CD4-positive, alpha-beta T cell treated with Interleukin-17A for 4 hours (primary cell): ENCODE measurements at regions not wholly inside any gene's neighbourhood (a gene's known extent, or its start where the extent isn't known, plus 50 kb on each side); places are given as distances from the start of the nearest gene placed in this dataset.

ENCODE experiments used
- DNase-seq: peaks from one replicate; pipeline ENCODE4 v3.0.0-alpha.2; 2020; ENCODE audit warnings: mixed read lengths

DNA sequence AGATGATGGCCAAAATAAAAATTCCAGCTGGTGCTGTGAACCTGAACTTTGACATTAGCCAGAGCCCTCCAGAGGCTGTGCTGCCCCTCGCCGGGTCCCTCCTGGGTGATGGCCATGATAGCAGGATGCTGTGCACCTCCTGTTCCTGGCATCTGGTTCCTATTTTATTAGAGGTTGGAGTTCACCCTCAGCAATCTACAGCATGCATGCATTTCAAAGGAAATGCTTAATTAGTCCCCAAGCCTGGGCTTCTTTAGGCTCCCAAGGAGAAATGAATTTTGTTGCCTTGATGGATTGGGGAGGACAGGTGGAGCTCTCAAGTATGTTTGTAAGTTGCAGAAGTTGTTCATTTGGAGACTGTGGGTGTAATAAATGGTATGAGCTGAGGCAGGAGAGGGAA is 166.9 kb downstream of the GLI2 start:
- no peak for DNase-seq

DNA sequence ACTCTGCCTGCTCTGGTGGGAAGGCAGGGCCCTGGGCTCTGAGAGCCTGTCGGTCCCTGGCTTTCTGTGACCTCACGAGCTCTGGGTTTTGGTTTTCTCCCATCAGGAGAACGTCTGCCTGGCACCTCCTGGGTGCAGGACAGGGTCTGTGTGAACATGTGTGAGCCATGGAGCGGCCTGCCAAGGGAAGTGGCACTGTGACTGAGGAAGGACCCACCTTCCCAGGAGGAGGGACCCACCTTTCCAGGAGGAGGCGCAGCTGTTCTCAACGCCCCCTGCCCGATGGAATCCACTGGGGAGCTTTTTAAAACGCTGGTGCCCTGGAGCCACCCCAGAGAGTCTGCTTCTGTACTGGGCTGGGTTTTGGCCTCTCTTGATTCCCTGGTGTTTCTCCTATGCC is 168.7 kb downstream of the GLI2 start:
- DNase-seq: no peak

DNA sequence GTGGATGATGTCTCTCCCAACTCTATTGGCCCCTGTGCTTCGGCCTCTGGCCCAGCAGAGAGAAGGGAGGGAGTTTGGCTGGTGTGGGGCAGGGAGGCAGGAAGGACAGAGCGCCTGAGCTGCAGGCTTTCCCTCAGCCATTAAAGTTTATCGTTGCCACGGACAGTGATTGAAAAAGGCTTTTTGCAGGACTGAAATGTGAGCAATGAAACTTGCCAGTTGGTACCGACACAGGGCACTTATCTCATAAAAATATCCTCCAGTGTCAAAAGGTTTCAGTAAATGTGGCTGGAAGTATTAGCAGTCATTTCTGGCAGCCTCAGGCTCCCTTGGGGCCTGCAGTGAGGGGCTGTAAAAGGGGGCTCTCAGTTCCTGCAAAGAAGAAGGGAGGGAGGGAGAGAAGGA is 169.2 kb downstream of the GLI2 start:
- no peak for DNase-seq

DNA sequence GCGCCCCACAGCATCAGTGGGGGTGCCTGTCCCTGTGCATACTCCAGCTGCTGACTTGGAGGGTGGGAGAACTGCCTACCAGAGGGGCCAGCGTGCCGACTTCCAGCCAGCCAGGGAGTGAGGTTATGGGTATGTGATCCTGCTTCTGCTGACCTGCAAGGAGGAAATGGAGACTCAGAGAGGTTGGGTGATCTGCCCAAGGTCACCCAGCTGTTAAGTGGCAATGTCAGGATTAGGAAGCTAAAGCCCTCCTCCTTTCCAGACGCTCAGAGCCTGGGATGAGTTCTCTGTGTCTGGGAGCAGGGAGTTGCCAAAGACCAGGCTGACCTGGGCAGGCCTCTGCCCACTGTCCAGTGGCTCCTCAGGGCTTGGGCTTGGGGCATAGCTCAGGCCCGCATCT is 169.6 kb downstream of the GLI2 start:
- DNase-seq: no peak

DNA sequence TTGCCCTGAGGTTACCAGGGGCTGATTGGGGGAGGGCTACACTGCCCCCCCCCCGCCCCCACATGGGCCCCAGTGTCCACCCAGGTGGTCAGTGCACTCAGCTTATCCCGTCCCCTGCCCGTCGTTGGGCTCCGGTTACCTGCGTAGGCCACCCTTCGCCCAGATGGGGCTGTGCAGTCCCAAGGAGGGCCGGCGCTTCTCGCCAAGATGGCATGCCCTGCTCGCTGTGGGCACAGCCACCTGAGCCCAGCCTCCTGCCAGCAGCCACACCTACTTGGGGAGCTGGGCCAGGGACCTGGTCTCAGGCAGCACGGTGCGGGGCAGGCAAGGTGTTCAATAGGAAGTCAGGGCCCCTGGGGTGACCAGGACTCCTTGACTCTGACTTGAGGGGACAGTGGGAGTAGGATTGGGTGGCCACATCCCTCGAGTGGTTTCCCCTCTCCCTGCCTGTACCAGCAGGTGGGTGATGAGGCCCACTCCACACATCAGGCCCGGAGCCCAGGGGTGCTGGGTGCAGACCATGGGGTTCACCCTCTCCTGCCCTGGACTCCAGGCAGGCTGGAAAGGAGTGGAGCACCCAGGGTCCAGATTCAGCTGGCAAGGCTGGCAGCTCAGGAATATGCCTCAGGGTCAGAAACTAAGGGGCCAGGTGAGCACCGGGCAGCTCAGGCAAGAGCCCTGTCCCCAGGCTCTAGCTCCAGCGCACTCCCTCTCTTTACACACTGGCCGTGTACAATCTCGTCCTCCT is 170.3 kb downstream of the GLI2 start:
- no peak for DNase-seq

DNA sequence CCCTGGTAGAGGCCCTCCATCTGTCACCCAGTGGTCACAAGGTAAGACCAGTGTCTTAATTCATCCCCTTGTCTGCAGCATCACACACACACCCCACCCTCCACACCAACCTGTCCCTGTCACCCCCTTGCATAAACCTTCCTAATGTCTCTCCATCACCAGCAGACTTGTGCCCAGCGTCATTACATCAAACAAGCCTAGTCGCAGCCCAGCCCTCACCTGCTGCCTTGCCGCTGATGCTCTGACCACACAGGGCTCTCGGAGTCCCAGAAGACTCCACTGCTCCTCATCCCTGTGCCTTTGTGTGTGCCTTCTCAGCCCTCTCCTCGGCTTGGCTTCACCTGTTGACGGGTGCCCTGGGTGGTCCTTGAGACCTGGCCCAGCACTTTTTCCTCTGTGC is 171.2 kb downstream of the GLI2 start:
- DNase-seq: no peak

DNA sequence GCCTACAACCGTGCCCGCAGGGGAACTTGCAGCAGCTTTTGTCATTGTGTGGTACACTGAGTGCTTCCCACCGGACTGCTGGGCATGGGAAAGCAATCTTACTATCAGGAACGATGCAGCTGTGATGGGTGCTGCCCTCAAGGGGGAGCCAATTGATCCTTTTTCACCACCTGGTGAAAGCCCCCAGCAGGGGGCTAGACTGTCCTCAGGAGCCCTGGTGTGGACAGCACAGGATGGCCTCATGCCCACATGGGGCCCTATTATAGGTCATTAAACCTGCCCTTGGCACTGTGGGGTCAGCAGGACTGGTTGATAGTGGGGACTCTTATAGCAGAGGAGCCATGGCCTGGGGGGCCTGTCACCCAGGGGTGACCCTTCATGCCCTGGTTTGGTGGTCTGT is 172.2 kb downstream of the GLI2 start:
- no peak for DNase-seq

DNA sequence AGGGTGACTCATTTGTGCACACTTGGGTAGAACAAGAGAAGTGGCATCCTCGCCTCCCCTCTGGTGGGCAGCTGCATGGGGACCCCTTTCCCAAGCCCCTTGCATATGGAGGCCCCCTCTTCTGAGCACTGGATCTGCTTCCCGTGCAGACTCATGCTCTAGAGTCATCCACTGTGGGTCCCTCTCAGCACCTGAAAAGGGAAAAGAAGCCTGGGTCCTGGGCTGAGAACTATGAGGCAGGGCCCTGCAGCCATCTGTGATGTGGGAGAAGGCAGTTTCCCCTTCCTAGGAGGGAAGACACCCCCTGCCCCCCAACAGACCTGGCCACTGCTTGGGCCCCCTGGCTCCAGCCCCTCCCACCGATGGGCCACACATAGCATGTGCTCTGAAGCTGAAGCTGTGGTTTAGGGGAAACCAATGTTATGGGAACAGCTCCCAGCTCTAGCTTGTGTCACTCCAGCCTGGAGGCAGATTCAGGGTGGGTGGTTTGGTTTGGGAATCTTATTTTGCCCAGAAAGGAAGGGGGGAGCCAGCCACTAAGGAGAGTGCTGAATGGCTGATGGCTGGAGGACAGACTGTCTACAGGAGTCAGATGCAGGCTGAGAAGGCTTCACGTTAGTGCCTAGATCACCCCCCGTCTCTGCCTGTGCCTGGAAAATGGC is 172.8 kb downstream of the GLI2 start:
- DNase-seq: no peak

DNA sequence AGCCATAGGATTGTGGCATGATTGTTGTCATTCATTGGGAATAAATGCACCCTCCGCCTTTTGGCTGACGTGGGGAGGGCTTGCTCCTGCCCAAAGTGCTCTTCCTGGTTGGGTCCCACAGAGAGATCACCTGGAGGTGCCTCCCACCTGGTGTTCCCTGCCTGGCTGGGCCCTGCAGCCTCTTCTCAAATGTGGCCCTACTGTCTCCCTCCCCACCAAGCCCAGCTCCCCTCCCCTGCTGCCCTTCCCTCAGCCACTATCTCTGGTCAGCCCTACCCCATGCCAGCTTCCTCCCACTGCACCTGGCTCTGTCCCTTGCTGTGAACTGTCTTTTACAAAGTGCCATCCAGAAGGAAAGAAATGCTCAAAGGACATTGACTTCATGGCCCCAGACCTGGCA is 173.4 kb downstream of the GLI2 start:
- DNase-seq: no peak

DNA sequence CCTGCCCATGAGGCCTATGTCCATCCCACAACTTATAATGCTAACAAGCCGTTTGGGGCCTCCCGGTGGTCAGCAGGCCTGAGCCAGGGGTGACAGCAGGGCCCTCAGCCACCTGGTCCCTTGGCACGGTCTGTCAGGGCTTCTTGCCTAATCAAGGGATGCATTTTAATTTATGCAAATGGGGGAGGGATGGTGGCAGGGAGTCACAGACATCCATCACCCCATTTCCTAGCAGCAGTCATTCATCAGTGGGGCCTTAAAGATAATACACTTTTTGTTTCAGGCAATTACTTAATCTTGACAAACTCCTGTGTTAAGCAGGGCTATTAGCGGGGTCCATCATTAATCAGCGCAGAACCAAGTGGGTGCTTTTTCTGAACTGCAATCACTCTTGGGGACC is 174.5 kb downstream of the GLI2 start:
- DNase-seq: no peak

DNA sequence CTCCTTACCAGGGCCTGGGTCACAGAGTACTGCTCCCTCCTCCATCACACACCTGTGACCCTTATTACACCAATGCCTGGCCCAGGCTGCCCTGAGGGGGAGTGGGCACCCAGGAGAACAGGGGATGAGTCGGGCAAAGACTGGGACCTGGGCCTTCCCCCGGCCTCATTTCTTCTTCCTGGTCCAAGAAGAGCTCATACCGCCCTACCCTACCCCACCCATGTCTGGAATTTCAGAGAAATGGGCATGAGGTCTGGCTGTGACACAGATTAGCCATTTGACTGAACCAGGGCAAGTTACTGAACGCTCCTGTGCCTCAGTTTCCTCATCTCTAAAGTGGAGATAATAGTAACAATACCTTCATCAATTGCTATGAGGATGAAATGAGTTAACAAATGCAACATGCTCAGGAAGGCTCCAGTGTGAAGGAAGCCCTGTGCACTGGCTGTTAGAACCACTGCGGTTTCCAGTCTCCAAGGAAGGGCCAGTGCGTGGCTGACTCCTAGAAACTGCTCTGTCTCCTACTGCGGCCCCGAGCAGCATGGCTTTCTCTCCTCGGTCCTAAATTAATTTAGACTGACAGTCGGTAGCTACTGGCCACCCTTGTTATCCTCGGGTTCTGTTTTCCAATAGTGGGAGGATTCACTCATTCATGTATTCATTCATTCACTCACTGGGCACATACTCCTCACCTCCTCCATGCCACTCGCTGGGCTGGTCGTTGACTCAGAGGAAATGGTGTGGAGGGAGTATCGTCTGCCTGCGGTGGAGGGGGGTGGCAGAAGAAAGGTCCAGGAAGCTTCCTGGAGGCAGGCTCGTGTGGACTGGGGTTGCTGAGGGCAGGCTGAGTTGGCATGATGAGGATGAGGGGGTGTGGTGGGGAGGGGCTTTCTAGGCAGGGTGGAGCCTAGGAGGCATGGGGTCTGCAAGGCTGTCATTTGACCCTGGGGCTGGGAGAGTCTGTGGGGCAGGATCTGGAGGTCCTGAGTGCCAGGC is 175.6 kb downstream of the GLI2 start:
- DNase-seq: no peak

DNA sequence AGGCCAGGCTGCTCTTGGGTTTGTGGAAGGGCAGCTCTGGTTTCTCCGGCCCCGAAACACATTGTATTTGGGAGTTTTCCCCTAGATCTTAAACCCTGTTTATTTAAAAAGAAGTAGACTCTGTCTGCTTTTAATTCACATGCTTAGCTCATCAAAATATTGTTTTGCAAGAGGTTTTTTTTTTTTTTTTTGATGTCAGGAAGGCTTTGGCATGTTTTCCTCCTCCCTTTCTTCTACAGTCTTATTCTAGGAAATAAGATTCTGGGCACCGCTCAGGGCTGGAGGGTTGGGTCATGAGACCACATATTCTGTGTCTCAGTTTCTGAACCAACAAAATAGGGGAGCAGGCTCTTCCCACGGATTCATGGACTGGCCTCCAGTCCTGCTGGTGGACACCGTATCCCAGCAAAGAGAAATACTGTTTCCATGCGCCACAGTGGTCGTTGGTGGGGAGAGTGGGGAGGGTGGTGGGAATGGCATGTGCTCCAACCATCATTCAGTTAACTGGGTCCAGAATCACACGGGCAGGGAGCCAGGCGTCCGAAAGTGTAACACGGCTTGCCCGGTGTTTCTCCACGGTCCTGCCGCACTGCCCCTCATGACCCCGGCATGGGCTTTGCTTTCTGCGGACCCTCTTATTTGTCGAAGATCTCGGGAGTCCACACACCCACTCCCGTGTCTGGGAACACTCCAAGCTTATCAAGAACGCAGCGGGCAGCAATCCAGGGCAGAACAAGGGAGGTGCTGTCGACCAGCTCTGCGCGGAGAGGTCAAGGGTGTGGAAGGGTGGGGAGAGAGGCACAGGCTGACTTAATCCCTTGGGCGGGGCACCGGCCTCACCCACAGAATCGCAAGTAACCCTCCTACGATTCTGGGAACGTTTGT is 176.7 kb downstream of the GLI2 start:
- DNase-seq: no peak

DNA sequence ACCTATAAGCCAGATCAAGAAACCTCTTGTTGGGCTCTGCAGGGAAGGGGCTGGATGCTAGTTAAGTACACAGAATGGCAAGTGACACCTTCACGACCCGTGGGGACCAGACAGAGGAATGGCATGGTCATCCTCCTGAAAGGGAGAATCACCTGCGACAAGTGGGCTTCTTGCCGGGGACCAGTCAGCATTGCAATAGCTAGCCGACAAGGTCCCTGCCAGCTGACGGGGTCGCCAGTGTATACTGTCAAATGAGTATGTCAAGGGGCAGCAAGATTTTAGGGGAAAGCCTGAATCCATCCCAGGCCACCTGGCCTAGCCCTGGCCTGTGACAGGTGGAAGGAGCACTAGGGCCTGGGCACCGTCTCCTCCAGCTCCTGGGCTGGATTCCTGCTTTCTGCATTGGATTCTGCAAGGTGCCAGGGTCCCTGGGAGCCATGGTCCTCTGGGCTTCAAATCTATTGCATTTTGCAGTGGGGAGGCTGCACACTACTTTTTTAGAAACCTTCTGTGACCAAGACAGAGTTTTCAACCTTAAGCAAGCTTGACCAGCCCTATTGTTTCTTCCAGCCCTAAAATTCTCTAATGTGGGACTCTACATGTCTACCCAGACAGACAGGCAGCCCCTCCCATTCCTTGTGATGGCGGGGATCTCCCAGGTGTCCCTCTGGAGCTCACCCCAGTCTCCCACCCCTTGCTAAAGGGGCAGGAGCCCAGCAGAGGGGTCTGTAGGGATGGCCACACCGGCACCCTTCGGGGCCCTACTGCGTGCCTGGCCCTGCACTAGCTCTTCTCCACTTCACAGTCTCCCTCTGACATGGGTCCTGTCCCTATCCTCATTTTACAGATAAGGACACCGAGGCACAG is 178.5 kb downstream of the GLI2 start:
- no peak for DNase-seq

DNA sequence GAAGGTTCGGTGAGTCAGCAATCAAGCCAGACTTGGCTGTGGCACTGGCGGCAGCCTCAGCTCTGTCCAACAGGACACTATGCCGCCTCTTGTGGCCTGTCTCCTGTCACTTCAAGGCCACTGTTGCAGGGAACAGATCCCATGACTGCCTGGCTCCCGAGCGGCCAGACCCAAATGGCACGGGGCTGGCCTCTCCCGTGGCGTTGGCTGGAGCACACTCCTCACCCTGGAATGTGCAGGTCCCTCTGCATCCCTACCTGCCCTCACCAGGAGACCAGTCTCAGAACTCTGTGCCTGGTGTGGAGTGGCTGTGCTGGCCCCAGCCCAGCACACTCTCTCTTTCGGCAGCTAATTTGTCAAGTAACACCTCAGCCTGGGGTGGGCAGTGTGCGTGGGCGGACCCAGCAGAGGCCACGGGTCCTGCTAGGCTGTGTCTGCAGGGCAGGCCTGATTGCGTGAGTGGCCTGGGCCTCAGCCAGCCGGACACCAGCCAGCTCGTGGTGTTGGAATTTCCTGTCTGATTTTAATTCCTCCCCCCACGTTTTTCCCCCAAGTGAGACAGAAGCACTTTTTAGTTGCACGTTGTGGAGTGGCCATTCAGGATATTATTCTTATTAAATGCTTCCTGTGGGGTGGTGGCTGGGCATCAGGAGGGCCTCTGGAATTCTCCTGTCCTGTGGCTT is 179.3 kb downstream of the GLI2 start:
- DNase-seq: no peak

DNA sequence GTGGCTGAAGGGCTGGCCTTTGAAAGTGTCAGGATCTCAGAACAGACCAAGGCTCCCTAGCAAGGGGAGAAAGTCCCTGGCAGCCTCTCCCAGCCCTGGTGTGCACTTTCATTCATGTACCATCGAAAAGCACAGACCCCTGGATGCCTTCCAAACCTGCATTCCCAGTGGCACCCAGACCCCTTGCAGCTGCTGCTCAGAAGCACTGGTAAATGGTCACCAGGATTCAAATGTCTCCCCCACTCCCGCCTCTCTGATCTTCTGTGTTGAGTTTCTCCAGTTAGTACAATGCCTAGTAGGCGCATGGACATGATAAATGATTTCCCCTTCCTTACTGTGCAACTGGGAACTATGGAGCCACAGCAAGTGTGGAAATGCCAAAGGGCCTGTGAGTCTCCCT is 180.0 kb downstream of the GLI2 start:
- DNase-seq: no peak

DNA sequence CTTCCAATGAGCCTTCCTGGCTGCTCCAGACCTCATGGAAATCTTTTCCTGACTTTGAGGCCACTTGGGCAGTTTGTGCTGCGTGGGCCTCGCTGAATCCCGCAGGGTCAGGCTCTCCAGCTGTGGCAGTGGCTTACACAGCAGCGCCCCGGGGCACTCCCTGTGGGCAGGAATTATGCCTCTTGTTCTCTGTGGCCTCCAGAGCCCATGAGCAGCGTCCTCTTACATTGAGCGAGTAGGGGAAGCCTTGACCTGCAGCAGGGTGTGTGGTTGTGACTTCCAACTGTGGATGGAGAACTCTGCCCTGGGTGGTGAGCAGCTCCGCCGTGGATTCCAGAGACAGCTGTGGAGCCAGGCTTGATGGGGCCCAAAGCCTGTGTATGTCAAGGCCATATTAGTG is 180.8 kb downstream of the GLI2 start:
- no peak for DNase-seq

DNA sequence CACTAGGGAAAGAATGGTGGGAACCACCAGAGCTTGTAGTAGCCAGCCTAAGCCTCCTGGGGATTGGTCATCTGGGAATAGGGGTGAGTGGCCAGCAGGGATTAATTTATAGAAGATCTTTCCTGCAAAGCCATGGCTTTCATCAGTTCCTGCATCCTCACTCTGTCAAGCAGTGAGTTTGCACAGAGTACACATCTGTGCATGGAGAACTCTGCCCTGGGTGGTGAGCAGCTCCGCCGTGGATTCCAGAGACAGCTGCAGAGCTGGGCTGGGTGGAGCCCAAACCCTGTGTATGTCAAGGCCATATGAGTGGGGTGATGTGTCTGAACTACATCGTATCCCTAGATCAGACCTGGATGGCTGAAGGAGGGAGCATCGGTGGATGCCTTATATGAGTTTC is 182.2 kb downstream of the GLI2 start:
- no peak for DNase-seq

DNA sequence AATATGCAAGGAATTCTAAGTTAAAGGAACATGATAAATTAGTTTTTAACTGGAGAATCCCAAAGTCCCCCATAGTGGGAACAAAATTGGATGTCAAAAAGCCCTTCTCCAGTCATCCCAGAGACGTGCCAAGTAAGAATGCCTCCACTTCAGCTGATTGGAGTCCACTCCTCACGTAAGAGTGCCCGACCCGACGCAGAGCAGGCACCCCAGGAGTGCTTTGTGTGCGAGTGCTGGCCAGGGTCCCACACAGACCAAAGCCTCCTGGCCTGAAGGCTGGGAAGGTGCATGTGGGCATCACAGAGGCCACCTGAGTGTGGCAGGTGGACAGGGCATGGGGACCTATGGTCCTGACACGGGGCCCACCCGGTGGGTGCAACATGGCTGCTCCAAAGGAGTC is 183.5 kb downstream of the GLI2 start:
- DNase-seq: no peak

DNA sequence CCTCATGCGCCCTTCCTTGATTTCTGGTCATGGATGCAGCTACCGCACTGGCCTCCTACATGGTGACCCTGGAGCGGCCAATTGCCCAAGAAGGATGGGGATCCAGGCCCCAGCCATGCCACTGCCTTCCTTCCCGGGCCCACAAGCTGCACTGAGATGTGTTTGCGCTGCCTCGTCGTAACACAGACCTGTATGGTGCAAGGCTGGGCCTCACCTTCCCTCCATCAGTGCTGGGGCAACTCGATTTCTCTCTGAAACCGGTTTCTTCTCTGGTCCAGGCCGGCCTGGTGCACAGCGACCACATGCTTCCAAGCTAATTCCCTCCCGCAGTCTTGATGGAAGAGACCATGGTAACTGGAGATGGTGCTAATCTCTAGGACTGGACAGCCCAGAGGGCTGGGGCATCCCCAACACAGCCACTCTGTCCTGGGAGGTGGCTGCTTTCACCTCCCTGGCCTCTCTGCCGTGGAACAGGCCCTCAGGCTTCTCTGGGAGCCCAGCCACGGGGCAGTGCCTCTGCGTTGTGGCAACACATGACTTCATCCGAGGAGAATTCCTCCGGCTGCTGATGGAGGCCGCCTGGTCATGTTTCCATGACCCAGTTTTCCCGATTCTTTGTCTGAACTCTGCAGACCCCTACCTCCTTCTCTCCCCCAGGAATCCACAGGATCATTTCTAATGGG is 184.2 kb downstream of the GLI2 start:
- DNase-seq: no peak

DNA sequence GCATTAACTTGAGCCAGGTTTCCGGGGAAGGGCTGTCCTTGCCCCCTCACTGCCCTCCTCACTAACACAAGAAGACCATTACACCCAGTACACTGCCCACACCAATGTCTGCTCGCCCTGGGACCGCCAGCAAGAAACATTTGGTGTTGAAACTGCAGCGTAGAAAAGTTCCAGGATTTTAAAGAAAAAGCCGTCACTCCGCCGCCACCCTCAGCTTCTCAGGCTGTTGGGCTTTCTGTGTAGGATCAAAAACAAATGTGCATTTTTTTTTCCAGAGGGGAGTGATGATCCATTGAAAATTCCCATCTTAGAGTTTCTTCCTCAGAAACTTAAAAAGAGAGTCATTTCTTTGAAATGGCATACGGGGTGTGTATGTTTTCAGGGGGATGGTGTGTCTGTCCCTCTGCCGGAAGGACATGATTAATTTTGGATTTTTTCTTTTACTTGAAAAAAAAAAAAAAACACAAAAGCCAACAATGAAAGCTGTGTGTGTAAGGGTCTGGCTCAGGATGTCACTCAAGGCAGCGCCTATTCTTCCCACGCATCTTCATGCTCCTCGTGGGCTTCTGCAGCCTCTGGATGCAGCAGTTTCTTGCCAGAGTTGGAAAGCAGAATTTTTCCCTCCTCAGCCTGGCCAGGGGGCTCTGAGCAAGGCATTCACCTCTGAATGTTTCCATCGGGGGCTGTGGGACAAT is 184.9 kb downstream of the GLI2 start:
- DNase-seq: no peak
